GM19240 (cell line): ENCODE measurements at regions not wholly inside any gene's neighbourhood (a gene's known extent, or its start where the extent isn't known, plus 50 kb on each side); places are given as distances from the start of the nearest gene placed in this dataset.

Source experiments
- DNase-seq: peaks from one replicate; pipeline ENCODE4 v3.0.0; 2011; ENCODE audit warnings: low spot score; ENCODE audit not compliant: insufficient read length

- no peak for DNase-seq
Observed at GRCh38 chr16:73280388-73280787, 232.5 kb upstream of the ZFHX3 start.

- DNase-seq: no peak
Observed at GRCh38 chr16:73279451-73279850, 231.5 kb upstream of the ZFHX3 start.

GRCh38 chr16:73277071-73277470 lies 229.1 kb upstream of the ZFHX3 start:
- DNase-seq: no peak

- DNase-seq: no peak
Observed at GRCh38 chr16:73275448-73275847, 227.5 kb upstream of the ZFHX3 start.

- DNase-seq: no peak
Observed at GRCh38 chr16:73275024-73275423, 227.1 kb upstream of the ZFHX3 start.

GRCh38 chr16:73274140-73274539 lies 226.2 kb upstream of the ZFHX3 start:
- no peak for DNase-seq

- no peak for DNase-seq
Observed at GRCh38 chr16:73268366-73268993, 220.6 kb upstream of the ZFHX3 start.

GRCh38 chr16:73265935-73266334 lies 218.0 kb upstream of the ZFHX3 start:
- DNase-seq: no peak

GRCh38 chr16:73265124-73265837 lies 217.4 kb upstream of the ZFHX3 start:
- no peak for DNase-seq

GRCh38 chr16:73262931-73263330 lies 215.0 kb upstream of the ZFHX3 start:
- DNase-seq: no peak

GRCh38 chr16:73255031-73255430 lies 207.1 kb upstream of the ZFHX3 start:
- DNase-seq: no peak

- DNase-seq: no peak
Observed at GRCh38 chr16:73253922-73254480, 206.1 kb upstream of the ZFHX3 start.

GRCh38 chr16:73252446-73252845 lies 204.5 kb upstream of the ZFHX3 start:
- no peak for DNase-seq

- no peak for DNase-seq
Observed at GRCh38 chr16:73251608-73252007, 203.7 kb upstream of the ZFHX3 start.

- DNase-seq: no peak
Observed at GRCh38 chr16:73248316-73248715, 200.4 kb upstream of the ZFHX3 start.

- DNase-seq: no peak
Observed at GRCh38 chr16:73240920-73241319, 193.0 kb upstream of the ZFHX3 start.

GRCh38 chr16:73237601-73238000 lies 189.7 kb upstream of the ZFHX3 start:
- no peak for DNase-seq

GRCh38 chr16:73234496-73234895 lies 186.6 kb upstream of the ZFHX3 start:
- DNase-seq: no peak

- DNase-seq: no peak
Observed at GRCh38 chr16:73233846-73234424, 186.0 kb upstream of the ZFHX3 start.

GRCh38 chr16:73233329-73233765 lies 185.4 kb upstream of the ZFHX3 start:
- no peak for DNase-seq

GRCh38 chr16:73232555-73233328 lies 184.8 kb upstream of the ZFHX3 start:
- no peak for DNase-seq
